NT2/D1 (cell line): ENCODE measurements at regions not wholly inside any gene's neighbourhood (a gene's known extent, or its start where the extent isn't known, plus 50 kb on each side); places are given as distances from the start of the nearest gene placed in this dataset.

Source experiments
- DNase-seq: peaks from one replicate; pipeline ENCODE4 v3.0.0-alpha.2; 2011; ENCODE audit warnings: low read depth, low spot score
- H3K27me3 ChIP-seq: 2 replicates; pipeline ENCODE4 v1.6.0; 2011; ENCODE audit warnings: mild to moderate bottlenecking; ENCODE audit not compliant: insufficient read length, insufficient read depth
- H3K36me3 ChIP-seq: 2 replicates; pipeline ENCODE4 v1.6.1; 2011; ENCODE audit warnings: mild to moderate bottlenecking, low read length, mixed read lengths; ENCODE audit not compliant: insufficient read depth, insufficient read length
- H3K4me1 ChIP-seq: 2 replicates; pipeline ENCODE4 v1.5.1; 2011; ENCODE audit not compliant: insufficient read depth, insufficient read length
- H3K4me3 ChIP-seq: 2 replicates; pipeline ENCODE4 v1.5.1; 2011; ENCODE audit warnings: low read depth; ENCODE audit not compliant: insufficient read length
- H3K9ac ChIP-seq: 2 replicates; pipeline ENCODE4 v1.6.0; 2011; ENCODE audit warnings: low read depth; ENCODE audit not compliant: insufficient read length
- H3K9me3 ChIP-seq: 2 replicates; pipeline ENCODE4 v1.5.1; 2011; ENCODE audit warnings: mild to moderate bottlenecking, low read length; ENCODE audit not compliant: insufficient read depth
- SUZ12 ChIP-seq: IDR thresholded peaks from 2 replicates; pipeline ENCODE4 v1.6.1; 2011; ENCODE audit not compliant: insufficient read length, insufficient read depth; ENCODE audit errors: extremely low read depth
- YY1 ChIP-seq: IDR thresholded peaks from 2 replicates; pipeline ENCODE4 v1.6.1; 2011; ENCODE audit not compliant: insufficient read length, insufficient read depth
- ZNF274 ChIP-seq: IDR thresholded peaks from 2 replicates; pipeline ENCODE4 v1.6.1; 2011; ENCODE audit warnings: mild to moderate bottlenecking, low read depth, low read length

DNA sequence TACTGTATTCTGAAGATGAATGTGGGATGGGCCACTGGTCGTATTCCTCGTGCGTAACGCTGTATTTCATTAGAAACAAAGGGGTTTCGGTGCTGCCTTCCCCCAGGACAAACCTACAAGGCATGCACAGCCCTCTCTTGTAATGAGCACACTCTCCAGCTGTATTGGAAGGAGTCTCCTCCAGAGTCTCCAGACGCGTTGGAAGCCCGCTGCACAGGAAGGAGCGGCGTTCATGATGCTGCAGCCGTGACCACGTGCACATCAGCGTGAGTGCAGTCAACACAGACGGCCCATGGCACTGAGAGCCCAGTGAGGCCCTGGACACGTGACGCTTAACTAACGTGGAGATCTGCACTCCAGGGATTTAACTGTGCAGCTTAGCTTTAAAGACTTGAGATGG, 209.0 kb upstream of the IRX1 start:
- no peaks in the 10 kb centered on the region for H3K9me3 ChIP-seq
- no peaks in the 10 kb centered on the region for H3K36me3 ChIP-seq
- H3K27me3 ChIP-seq = no peaks in the 10 kb centered on the region
- no peaks in the 10 kb centered on the region for H3K4me1 ChIP-seq
- no peak overlapping the region for H3K4me3 ChIP-seq
- no peak for DNase-seq
- no peak overlapping the region for H3K9ac ChIP-seq
- no peak for TF ChIP-seq ZNF274
- no peak for TF ChIP-seq SUZ12
- no peak for TF ChIP-seq YY1

DNA sequence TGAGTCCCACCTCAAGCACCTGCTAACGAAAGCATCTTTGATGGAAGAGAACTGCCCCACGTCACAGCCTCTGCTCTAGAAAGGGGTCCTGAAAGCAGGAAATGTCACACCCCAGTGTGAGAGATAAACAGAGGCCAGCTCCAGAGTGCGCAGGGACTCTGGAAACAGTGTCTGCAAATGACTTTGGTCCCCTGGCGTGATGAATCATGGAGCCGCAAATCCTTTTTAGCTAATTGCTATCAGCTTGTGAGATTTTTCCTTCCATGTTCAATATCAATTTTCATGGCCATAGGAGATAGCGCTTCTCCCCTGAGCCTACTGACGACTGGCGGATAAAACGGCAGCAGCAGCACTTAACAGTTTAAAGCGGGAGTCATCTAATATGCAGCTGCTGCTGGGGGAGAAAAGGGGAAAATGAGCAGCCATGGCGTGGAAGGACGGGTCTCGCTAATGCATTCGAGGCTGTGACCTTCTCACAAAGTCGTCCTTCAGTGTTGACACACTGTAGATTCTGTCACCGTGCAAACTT, 209.6 kb upstream of the IRX1 start:
- Histone ChIP-seq H3K9me3 (no peaks in the 10 kb centered on the region), H3K36me3 (no peaks in the 10 kb centered on the region), H3K4me3 (no peak overlapping the region), H3K4me1 (no peaks in the 10 kb centered on the region), H3K9ac (no peak overlapping the region), H3K27me3 (no peaks in the 10 kb centered on the region)
- DNase-seq = no peak
- no peak for TF ChIP-seq ZNF274

DNA sequence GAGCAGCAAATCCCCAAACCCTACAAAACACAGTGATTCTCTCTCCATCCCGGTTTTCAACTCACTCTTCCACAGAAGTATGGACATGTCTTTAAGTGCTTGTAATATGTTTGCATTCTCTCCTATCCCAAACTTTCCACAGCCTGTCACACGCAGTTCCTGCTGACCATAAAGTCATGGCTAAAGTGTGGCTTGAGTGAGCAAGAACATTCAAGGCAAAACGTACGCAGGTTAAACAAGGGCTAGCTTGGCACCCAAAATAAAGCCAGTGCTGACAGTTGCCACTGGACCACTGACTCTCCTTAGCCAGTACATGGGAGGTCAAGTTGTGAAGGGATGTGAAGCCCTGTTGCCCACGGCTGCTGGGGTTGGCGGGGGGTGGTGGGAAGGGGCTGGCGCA, 211.1 kb upstream of the IRX1 start:
- Histone ChIP-seq H3K4me1 (no peaks in the 10 kb centered on the region), H3K36me3 (no peaks in the 10 kb centered on the region), H3K4me3 (no peak overlapping the region), H3K27me3 (no peaks in the 10 kb centered on the region), H3K9me3 (no peaks in the 10 kb centered on the region), H3K9ac (no peak overlapping the region)
- TF ChIP-seq YY1 (no peak), SUZ12 (no peak), ZNF274 (no peak)
- DNase-seq = no peak

DNA sequence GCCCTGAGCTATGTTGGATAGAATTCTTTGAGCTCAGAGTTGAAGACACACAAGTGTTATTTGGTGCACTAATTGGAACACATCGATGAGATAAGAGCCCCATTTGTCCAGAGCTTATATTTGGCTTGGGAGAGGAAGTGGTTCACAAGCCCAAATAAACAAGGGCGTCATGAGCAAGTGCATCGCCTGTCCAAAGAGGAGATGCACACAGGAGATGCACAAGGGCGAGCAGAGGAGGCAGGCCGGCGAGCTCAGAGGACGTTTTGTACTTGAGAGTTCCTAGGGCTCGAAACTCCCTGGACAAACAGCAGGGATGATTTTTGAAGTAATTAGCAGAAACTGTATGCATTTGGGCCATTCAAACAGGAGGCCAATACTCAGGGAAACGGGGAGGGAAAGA, 212.8 kb upstream of the IRX1 start:
- no peak overlapping the region for H3K9ac ChIP-seq
- no peak for TF ChIP-seq YY1
- TF ChIP-seq ZNF274 = no peak
- no peak for TF ChIP-seq SUZ12
- DNase-seq = no peak
- no peaks in the 10 kb centered on the region for H3K36me3 ChIP-seq
- no peaks in the 10 kb centered on the region for H3K4me1 ChIP-seq
- no peak overlapping the region for H3K4me3 ChIP-seq
- H3K9me3 ChIP-seq = no peaks in the 10 kb centered on the region
- H3K27me3 ChIP-seq = no peaks in the 10 kb centered on the region

DNA sequence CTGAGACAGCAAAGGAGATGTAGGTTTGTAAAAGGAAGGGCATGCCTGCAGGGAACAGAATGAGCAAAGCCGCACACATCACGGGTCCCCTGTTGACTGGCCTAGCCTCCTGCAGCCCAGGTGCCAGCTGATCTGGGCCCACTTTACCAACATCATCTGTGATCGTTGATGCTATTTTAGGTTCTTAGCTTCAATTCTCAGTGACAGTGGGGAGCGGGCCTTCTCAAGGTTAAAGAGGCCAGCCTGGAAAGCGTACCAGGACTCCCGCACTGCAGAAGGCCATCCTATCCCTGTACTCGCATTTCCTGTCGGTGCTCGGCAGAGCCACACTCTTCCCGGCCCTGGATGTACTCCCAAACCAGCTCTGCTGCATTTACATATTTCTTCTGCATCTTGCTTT, 213.5 kb upstream of the IRX1 start:
- no peaks in the 10 kb centered on the region for H3K27me3 ChIP-seq
- H3K4me3 ChIP-seq = no peak overlapping the region
- no peaks in the 10 kb centered on the region for H3K36me3 ChIP-seq
- no peak for DNase-seq
- no peak overlapping the region for H3K9ac ChIP-seq
- TF ChIP-seq SUZ12 = no peak
- TF ChIP-seq ZNF274 = no peak
- no peak for TF ChIP-seq YY1
- H3K4me1 ChIP-seq = no peaks in the 10 kb centered on the region
- H3K9me3 ChIP-seq = no peaks in the 10 kb centered on the region

DNA sequence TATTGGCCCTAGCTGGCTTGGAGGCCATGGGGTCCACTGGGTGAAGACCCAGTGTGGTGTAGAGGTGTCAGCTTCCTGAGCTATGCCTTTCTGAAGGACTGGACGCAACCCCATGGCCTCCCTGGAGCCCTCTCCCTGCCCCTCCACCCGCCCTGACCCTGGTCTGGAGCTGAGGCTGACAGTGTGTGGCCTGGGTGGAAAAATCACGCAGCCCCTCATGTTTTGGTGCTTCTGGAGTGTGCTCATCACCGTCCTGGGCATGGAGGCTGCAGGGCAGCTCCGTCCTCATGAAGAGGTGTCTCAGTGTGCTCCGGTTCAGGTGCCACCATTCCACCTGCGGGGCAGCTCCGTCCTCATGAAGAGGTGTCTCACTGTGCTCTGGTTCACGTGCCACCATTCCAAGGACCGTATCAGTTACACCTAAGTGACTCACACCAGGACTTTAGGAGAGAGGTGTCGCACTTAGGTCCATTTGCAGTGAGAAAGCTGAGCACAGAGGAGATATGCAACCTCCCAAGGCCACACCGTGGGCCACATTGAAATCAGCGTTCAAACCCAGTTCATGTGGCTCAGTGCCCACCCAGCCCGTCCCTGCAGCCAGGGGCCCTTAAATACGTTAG, 214.3 kb upstream of the IRX1 start:
- no peak overlapping the region for H3K9ac ChIP-seq
- H3K4me1 ChIP-seq = no peaks in the 10 kb centered on the region
- no peaks in the 10 kb centered on the region for H3K36me3 ChIP-seq
- no peaks in the 10 kb centered on the region for H3K27me3 ChIP-seq
- H3K9me3 ChIP-seq = no peaks in the 10 kb centered on the region
- DNase-seq = no peak
- no peak for TF ChIP-seq ZNF274
- no peak for TF ChIP-seq YY1
- H3K4me3 ChIP-seq = no peak overlapping the region

DNA sequence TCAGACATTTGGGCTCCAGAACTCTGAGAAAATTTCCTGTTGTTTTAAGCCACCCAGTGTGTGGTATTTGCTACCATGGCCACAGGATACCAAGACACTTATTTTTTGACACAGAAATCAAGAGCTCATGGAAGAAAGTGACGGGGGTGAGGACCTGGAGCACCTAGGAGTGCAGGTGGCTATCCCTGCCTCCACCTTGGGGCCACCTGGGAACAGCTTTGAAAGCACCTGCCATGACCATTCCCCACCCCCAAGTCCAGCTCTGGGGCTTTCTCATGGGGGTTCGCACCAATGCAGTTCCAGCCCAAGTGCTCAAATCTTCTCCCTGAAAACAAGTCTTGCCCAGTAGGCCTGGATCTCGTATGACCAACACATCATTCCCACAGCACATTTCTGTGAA, 214.9 kb upstream of the IRX1 start:
- Histone ChIP-seq H3K9me3 (no peaks in the 10 kb centered on the region), H3K9ac (no peak overlapping the region), H3K36me3 (no peaks in the 10 kb centered on the region), H3K27me3 (no peaks in the 10 kb centered on the region), H3K4me1 (no peaks in the 10 kb centered on the region), H3K4me3 (no peak overlapping the region)
- TF ChIP-seq YY1 = no peak
- TF ChIP-seq SUZ12 = no peak
- no peak for TF ChIP-seq ZNF274
- no peak for DNase-seq

DNA sequence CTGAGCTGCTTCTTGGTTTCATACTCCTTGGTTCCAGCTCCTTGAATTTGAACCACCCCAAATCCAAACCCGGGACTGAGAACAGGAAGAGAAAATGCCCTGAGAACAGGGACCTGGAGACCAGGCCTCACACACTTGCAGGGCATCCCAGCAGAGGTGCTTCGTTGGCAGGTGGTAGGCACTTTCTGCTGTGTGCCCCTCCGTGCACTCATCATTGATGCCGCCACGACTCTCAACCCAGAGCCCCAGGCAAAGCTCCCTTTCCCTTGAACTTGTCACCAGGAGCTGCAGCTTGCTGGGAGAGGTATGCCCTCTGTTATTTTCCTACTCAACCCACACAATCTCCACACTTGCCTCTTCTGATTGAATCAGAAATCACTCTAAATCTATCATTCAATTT, 217.8 kb upstream of the IRX1 start:
- H3K9me3 ChIP-seq = peaks cover 4% of the 10 kb centered on the region; the same call in 1 of the 2 replicates
- TF ChIP-seq SUZ12 = no peak
- no peak for TF ChIP-seq ZNF274
- no peak for TF ChIP-seq YY1
- H3K9ac ChIP-seq = no peak overlapping the region
- DNase-seq = no peak
- H3K4me3 ChIP-seq = no peak overlapping the region
- H3K4me1 ChIP-seq = no peaks in the 10 kb centered on the region
- no peaks in the 10 kb centered on the region for H3K36me3 ChIP-seq
- H3K27me3 ChIP-seq = no peaks in the 10 kb centered on the region
